ENCODE measurements at regions not wholly inside any gene's neighbourhood (a gene's known extent, or its start where the extent isn't known, plus 50 kb on each side); places are given as distances from the start of the nearest gene placed in this dataset.

- Histone ChIP-seq H3K4me3 (ENCODE audit: low read length) (no peak overlapping the region), H3K27ac (ENCODE audit: low read length) (no peak overlapping the region), H3K4me1 (ENCODE audit: control insufficient read depth, insufficient read depth, low read length) (peaks cover 6% of the 10 kb centered on the region), H3K9me3 (ENCODE audit: control insufficient read depth, insufficient read depth, low read length) (no peaks in the 10 kb centered on the region), H3K27me3 (ENCODE audit: control insufficient read depth, insufficient read depth, low read length) (peaks cover 2% of the 10 kb centered on the region), H3K36me3 (ENCODE audit: control insufficient read depth, insufficient read depth, low read length) (no peaks in the 10 kb centered on the region)
- H3K4me1 Mint-ChIP-seq: peaks cover 4 to 5% of the 10 kb centered on the region in 2 donors
- no peaks in the 10 kb centered on the region for H3K36me3 Mint-ChIP-seq
- no peaks in the 10 kb centered on the region for H3K9me3 Mint-ChIP-seq
- intact Hi-C loops (cut with micrococcal nuclease): loop anchor here (5.0 kb wide), 1 partner anchor 428 kb away; the partner anchor contains the start of gene CCDC66
- H3K27ac Mint-ChIP-seq: no peak overlapping the region
- ATAC-seq (no peak), DNase-seq (no peak)
- WGBS (ENCODE audit: insufficient coverage): 96% methylated on average over 9 of the region's 9 CpGs
- no peak for TF ChIP-seq CTCF (IDR thresholded peaks at IDR 0.05)
- peaks cover 8% of the 10 kb centered on the region in 2 donors for H3K27me3 Mint-ChIP-seq (ENCODE audit: low read depth in 2 of 2)
- no peak overlapping the region for H3K4me3 Mint-ChIP-seq
These were observed 75.0 kb upstream of the SPATA12 start for GRCh38 chr3:56985460-56985859.

- TF ChIP-seq CTCF (IDR thresholded peaks at IDR 0.05): no peak
- Mint-ChIP-seq H3K27ac (no peak overlapping the region), H3K4me3 (no peak overlapping the region), H3K9me3 (no peaks in the 10 kb centered on the region), H3K36me3 (no peaks in the 10 kb centered on the region), H3K4me1 (peaks cover 0 to 4% of the 10 kb centered on the region in 2 donors), H3K27me3 (ENCODE audit: low read depth in 2 of 2) (no peaks in the 10 kb centered on the region)
- H3K4me3 ChIP-seq (ENCODE audit: low read length): no peak overlapping the region
- no peaks in the 10 kb centered on the region for H3K4me1 ChIP-seq (ENCODE audit: control insufficient read depth, insufficient read depth, low read length)
- H3K27me3 ChIP-seq (ENCODE audit: control insufficient read depth, insufficient read depth, low read length): no peaks in the 10 kb centered on the region
- no peaks in the 10 kb centered on the region for H3K36me3 ChIP-seq (ENCODE audit: control insufficient read depth, insufficient read depth, low read length)
- no peaks in the 10 kb centered on the region for H3K9me3 ChIP-seq (ENCODE audit: control insufficient read depth, insufficient read depth, low read length)
- 93% methylated on average over 8 of the region's 8 CpGs for WGBS (ENCODE audit: insufficient coverage)
- DNase-seq (no peak), ATAC-seq (no peak)
- no peak overlapping the region for H3K27ac ChIP-seq (ENCODE audit: low read length)
- intact Hi-C loops (cut with micrococcal nuclease): no loop called here
These were observed 77.0 kb upstream of the SPATA12 start for GRCh38 chr3:56983427-56983826.

- no peaks in the 10 kb centered on the region for H3K36me3 ChIP-seq (ENCODE audit: control insufficient read depth, insufficient read depth, low read length)
- TF ChIP-seq CTCF (IDR thresholded peaks at IDR 0.05): no peak
- H3K27me3 ChIP-seq (ENCODE audit: control insufficient read depth, insufficient read depth, low read length): no peaks in the 10 kb centered on the region
- H3K27ac Mint-ChIP-seq: no peak overlapping the region
- no peak overlapping the region for H3K27ac ChIP-seq (ENCODE audit: low read length)
- H3K9me3 Mint-ChIP-seq: no peaks in the 10 kb centered on the region
- no peaks in the 10 kb centered on the region for H3K36me3 Mint-ChIP-seq
- WGBS (ENCODE audit: insufficient coverage): 68% methylated on average over 2 of the region's 2 CpGs
- H3K4me1 ChIP-seq (ENCODE audit: control insufficient read depth, insufficient read depth, low read length): no peaks in the 10 kb centered on the region
- no peak overlapping the region for H3K4me3 Mint-ChIP-seq
- H3K27me3 Mint-ChIP-seq (ENCODE audit: low read depth in 2 of 2): no peaks in the 10 kb centered on the region
- no peaks in the 10 kb centered on the region for H3K9me3 ChIP-seq (ENCODE audit: control insufficient read depth, insufficient read depth, low read length)
- H3K4me1 Mint-ChIP-seq: peaks cover 0 to 4% of the 10 kb centered on the region in 2 donors
- H3K4me3 ChIP-seq (ENCODE audit: low read length): no peak overlapping the region
- no peak for ATAC-seq
- DNase-seq: no peak
- intact Hi-C loops (cut with micrococcal nuclease): no loop called here
These were observed 78.8 kb upstream of the SPATA12 start for GRCh38 chr3:56981445-56982230.

Data from natural killer cell (primary cell).